NCI-H446 (cell line): ENCODE measurements at regions not wholly inside any gene's neighbourhood (a gene's known extent, or its start where the extent isn't known, plus 50 kb on each side); places are given as distances from the start of the nearest gene placed in this dataset.
"Not testable (repeated sequence)": the region's sequence is repeated elsewhere in the genome, so short reads cannot be mapped to it uniquely, and the experiment has no call there.

Source experiments
- DNase-seq, 2 experiments: peaks; one replicate each; lab custom pipeline; 2025; lab: John Stamatoyannopoulos, UW

DNA sequence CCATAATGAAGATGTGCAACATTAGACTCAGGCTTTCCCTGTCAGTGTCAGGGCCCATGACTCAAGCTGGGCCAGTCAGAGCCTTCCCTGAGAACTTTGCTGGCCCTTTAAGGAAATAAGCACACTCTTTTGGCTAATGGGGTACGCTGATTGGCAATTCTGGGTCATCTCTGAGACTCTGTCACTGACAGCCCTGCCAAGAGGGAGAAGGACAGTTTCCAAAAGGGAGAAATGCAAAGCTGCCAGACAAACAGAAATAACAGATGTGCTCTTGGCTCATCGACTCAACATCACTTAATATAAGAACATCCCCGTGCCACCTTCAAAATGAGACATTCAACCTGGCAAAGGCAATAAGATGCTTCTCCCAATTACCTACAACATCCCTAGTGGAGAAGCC, 491.9 kb upstream of the PROK2 start:
- DNase-seq: no peak

DNA sequence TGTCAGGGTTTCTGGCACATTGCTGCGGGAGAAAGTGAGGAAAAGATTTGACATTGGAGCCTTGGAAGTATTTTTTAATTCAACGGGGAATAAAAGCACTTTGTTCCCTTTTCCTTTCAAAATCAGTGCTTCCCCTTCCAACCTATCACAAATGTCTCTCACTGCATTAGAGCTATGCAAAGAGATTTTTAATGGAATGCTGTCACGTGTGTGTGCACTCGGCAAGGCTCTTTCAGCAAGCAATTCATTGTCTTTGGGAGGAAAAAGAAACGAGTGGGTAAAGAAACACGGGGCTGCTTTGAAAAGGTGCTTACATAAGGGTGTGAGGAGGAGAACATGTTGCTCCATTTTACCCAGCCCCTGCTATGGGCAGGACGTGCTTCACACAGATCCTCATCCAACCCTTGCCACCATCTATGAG, 490.4 kb upstream of the PROK2 start:
- DNase-seq: no peak

DNA sequence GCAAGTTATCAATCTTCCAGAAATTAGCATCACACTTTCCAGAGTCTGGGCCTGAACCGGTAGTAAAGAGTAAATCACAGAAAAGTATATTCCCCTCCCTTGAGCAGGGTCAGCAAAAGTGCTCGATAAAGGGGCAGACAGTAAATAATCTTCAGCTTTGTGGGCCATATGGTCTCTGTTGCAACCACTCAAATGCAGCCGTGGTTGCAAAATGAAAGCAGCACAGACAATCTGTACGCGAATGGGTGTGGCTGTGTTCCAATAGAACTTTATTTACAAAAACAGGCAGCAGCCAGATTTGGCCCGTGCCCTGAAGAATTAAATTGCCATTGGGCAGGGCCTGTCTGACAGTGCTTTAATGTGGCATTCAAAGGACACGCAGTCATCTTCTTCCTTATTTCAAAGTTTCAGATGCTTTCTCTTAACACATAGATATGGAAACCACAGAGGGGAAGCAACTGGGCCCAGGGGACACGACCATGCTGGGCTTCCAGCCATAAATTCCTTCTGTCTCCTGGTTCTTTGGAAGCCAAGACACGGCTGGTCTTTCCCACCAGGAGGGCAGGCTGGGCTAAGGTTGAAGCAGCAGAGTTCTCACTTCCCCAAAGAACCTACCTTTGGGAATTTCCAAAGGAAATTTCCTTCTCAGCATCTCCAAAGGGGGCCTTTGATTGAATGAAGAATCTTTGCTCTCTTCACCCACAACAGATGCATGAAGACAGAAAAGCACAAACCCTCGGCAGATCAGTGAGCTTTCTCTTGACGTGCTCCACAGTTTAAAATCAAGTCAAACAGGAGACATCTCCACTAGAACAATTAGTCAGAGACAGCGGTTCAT, 489.8 kb upstream of the PROK2 start:
- peak; percentile 25 to 80 for DNase-seq

DNA sequence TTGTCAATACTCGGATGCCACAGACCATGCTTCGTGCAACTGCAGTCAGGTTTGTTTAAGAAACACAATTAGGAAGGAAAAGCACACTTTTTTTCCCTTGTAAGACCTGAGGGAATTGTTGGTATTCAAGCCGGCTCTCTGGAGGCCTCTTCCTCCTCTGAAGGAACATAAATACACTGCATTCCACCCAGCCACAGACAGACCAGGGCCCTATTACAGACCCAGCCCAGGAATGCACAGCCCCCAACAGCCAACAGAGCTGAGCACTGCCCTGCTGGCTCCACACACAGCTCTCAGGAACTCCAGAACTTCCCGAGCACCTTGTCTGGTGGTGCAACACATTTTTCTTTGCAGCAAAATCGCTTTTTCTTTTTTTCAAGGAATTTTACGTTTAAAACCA, 488.7 kb upstream of the PROK2 start:
- no peak for DNase-seq

DNA sequence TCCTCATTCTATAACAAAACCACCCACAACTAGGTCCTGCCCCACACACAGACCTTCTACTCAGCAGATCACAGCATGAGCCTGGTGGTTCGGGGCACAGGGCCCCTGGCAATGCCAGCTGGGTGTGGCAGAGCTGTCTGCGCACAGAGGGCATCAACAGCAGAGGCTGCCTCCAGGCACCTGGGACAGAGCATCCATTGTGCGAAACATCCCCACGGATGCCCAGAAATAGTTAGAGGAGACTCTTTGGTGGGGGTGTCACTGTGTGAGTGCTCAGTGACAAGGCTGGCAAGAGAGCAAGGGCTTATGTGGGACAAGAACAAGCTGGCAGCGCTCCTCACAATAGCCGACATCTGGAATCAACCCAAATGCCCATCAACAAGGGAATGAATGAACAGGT, 487.4 kb upstream of the PROK2 start:
- no peak for DNase-seq

DNA sequence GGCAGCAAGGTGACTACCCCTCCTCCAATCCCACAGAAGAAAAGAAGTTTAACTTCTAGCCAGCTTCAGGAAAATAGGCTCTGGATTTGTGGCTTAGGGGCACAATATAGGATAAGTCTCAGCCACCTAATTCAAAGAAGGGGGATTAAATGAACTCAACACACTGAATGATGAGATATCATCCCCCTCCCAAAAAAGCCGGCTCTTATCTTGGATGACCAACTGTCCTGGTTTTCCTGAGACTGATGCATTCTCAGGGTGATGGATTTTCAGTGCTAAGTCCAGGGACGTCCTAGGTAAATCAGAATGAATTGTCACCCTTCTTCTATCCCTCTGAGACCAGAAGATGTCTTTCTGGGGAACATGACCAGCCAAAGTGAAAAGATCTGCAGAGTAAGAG, 487.0 kb upstream of the PROK2 start:
- no peak for DNase-seq

DNA sequence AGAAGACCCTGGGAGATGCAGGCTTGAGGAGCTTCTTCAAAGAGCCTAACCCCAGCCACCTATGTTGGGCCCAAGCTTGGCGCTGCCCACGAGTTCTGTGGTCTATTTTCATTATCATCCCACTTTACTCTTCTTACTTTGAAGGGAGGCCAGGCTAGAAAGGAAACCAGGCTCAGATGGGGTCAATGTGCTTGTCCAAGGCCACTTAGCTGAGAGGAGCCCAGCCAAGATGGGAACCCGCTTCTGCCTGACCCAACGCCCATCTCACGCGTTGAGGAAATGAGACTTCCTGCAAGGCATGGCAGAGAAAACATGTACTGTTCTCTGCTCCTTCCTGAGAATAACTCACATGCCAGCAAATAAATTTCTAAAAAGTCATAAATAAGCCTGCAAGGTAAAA, 486.3 kb upstream of the PROK2 start:
- DNase-seq: no peak

DNA sequence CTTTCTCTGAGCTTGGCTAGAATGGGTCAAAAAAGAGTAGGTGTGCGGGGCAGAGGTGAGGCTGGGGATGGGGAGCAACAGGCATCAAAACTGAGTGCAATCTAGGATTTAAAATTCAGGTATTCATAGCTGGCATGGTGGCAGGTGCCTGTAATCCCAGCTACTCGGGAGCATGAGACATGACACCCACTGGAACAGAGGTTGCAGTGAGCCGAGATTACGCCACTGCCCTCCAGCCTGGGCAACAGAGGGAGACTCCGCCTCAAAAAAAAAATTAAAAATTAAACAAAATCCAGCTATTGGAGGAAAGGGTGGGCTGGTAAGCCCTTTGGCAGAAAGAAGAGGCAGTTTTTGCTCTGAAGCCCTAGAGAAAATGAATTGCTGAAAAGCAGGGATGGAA, 485.8 kb upstream of the PROK2 start:
- no peak for DNase-seq

DNA sequence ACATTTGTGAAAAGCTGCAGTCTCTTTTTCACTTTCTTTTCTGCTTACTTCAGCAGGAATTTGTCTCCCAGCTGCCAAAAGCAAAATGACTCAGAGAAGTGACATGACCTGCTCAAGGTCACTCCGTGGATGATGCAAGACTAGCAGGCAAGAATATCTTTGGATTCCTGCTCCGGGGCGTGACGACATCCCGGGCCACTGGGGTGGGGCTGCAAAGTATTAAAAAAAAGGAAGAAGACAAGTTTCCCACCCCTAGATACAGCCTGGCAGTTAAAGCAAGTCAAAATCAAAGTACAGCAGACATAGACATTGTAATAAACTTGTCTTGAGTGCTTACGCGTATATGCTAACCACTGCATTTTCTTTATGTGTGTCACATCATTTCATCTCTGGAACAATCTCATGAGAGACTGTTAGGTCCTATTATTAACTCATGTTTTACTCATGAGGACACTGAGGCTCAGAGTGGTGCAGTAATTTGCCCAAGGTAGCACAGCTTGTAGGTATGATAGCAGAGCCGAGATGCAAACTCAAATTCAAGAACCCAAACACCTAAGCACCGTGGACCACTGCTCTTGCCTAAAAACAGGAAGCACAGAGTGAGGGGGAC, 485.2 kb upstream of the PROK2 start:
- no peak for DNase-seq

DNA sequence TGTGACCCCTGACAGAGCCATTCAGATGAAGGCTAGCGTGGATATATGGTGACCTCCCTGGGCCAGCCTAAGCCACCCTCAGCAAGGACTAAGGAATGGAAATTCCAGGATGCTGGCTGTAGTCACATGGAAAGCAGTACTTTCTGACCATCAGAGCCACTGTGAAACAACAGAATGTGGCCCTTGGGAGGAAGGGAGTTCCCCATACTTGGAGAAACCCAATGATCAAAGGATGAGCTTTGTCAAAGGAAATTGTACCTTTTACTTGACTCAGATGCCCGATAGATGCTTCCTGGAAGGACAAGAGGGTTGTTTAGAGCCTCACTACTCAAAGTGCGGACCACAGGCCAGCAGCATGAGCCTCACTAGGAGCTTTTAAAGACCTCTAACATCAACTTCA, 484.5 kb upstream of the PROK2 start:
- DNase-seq: no peak

DNA sequence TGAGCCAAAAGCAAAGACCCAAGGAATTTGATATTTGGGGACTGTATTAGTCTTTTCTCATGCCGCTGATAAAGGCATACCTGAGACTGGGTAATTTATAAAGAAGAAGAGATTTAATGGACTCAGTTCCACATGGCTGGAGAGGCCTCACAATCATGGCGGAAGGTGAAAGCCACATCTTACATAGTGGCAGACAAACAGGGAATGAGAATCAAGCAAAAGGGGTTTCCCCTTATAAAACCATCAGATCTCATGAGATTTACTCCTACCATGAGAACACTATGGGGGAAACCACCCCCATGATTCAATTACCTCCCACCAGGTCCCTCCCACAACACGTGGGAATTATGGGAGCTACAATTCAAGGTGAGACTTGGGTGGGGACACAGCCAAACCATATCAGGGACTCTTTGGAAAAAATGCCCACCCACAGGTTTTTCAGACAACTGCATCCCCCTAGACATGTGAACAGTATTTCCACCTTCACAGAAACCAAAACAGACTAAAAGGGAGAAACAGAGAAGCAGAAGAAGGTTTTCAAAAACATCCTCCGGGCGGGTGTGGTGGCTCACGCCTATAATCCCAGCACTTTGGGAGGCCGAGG, 482.1 kb upstream of the PROK2 start:
- not testable (repeated sequence) for DNase-seq

DNA sequence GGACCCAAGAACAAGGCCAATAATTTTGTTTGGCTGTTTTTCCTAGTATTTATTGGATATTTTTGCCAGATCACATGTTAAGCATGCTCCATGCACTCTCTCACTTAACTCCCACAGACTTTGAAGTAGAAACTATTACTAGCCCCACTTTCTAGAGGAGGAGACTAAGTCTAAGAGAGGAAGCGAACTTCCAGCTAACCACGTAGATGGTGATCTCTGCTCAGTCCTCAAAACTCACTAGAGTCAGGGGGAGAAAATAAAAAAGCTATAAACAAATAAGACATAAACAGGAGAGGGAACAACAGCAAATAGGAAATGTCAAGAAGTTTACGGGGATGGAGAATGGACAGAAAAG, 481.0 kb upstream of the PROK2 start:
- no peak for DNase-seq

DNA sequence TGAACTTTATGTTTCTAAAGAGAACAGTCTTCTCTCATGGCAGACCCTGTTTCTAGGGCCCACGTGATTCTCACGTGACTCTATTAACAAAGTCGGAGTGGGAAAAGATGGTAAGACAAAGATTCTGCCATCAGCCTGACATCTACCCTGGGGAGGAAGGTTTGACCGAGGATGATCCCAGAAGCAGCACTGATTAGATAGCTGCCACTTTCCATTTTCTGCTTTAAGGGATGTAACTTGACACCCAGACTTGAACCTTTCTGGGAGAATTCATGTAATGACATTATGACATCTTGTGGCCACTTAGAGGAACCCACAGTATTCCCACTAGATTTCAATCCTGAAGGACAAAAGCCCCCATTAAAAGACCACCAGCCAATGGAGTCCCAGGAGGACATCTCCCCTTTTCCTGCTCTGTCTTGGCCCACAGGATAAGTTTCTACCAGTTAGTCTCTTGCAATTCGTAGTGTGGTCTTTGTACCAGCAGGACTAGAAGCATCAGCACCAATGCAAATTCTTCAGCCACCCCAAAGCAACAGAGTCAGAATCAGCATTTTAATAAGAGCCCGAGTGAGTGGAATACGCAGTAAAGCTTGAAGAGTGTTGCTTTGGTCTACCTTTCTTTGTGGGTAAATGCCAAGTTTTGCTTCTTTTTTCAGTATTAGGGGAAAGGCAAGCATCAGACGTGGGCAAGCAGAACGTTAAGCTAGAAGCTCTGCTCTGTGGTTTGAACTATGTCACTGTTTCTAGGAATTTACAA, 480.5 kb upstream of the PROK2 start:
- DNase-seq: no peak

DNA sequence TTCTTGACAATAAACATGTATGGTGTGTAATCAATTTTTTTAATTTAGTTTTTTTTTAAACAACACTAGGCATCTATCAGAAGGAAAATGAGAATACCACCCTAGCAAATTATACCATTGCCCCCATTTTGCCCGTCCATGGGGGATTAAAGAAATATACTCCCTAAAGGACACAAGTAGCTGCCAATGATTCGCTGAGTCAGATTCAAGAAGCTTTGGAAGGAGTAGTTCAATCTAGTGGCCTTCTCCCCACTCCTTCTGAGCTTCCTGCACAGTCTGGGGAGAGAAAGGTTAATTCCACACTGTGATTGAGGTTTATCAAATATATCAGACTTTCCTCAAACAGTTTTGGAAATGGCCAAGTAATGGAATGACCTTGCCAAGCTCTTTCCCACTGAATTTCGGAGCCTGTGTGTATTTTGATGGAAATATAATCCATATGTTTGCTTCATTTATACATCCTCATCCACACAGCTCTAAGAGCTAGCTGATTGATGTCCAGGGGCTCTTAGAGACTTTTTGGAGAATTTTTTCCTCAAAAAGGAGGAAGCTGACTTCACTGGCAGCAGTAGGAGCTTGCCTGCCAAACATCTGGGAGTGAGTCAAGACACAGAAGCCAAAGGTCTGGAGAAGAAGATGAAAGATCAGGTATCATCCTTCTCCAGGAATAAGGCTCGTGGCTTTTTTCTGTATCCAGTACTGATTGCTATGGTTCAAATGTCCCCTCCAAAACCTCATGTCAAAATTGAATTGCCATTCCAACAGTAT, 478.5 kb upstream of the PROK2 start:
- DNase-seq: no peak

DNA sequence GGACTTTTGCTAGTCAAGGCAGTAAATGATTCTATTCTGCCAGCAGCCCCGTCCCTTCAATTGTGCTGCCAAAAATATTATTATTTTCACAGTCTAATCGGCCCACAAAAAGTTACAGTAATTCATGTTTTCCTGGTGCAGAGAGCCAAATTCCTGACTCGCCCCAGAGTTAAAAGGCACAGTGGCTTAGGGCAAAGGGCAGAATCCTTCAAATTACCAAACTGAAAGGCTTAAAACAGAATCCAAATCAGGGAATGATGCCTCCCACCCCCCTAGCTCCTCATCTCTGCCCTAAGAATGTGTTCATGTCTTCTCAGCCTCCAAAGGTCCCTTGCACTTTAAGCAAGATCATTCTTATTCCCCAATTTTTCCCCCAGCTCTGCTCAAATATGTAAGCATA, 477.8 kb upstream of the PROK2 start:
- DNase-seq: no peak

DNA sequence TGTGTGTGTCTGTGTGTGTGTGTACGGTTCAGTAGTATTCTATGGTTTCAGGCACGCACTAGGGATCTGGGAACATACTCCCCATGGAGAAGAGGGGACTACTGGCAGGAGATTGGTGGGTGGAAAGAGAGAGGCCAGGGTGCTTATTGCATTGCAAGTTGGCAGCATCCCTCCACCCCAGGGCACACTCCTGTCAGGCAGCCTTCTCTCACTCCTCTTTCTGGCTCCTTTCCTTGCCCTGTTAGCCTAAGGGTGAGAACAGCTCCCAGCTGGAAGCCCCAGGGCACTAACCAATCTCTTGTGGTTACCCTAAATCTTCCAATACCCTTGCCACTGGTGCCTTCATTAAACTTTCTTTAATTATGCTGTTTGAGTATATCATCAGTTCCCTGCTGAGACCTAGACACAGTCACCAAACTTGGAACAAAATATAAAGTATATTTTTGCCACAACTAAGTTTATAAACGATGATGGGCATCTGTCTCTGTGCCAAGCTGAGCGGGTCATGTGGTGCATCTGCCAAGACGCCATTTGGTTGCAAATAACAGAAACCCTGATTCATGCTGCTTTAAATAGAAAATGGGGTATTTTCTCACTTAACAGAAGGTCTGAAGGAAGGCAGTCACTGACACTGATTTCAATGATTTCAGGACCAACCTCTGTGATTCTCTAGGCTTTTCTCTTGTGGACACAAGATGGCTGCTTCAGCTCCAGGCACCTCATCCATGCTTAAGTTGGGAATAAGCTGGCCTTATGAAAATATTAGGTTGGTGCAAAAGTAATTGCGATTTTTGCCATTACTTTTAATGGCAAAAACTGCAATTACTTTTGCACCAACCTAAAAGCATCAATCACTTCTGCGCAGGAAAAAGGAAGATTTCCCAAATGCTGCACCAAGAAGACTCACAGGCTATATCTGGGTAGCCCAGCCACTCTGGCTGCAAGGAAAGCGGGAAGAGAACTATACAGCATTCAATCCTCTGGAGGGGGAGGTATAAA, 476.9 kb upstream of the PROK2 start:
- DNase-seq: peak; percentile 46 to 73

DNA sequence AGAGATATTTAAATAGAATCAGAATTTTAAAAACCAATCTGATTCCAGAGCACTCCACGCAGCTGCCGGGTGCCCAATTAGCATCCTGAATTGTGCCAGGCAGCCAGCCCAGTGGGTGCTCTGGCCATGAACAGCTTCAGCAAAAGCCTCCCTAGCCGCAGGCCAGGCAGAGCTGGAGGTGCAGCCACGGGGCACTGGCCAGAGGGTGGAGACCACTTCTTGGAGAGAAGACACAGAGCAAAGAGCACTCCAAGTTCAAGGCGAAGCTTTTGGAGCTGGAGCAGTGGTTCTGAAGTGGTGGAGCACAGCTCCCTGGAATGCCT, 475.6 kb upstream of the PROK2 start:
- no peak for DNase-seq

DNA sequence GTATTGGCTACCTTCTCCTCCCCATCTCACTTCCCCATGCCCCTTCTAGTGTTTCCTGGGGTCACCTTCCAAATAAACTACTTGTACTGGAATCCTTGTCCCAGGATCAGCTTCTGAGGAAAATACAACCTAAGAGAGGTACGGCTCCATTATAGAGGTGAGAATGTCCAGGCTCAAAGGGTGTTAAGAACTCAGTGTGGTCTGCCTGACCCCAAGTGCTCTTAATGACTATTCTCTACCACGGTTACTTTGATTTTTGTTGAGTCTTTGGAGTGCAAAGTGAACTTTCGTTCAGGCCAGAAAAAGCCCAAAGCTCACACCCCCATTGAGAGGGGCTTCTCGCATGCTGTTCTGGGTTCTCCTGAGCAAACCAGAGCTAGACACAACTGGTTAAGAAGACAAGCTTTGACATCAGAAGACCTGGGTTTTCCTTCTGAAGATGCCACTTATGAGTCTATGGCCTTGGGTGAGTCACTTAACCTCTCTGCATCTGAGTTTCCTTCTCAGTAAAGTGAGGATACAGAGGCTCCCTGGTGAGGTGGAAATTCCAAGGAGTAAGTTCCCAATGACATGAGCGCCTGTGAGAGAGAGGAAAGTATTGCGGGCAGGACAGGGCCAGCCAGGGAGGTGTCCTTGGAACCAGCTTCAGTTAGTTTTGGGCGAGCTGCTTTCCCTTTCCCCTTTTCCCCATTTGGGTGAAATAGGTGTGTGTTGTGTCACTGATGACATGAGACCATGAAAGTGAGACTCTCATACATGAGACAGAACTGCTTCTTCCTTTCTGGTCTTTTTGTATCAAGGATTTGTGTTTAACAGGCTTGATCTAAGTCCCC, 475.0 kb upstream of the PROK2 start:
- DNase-seq: no peak

DNA sequence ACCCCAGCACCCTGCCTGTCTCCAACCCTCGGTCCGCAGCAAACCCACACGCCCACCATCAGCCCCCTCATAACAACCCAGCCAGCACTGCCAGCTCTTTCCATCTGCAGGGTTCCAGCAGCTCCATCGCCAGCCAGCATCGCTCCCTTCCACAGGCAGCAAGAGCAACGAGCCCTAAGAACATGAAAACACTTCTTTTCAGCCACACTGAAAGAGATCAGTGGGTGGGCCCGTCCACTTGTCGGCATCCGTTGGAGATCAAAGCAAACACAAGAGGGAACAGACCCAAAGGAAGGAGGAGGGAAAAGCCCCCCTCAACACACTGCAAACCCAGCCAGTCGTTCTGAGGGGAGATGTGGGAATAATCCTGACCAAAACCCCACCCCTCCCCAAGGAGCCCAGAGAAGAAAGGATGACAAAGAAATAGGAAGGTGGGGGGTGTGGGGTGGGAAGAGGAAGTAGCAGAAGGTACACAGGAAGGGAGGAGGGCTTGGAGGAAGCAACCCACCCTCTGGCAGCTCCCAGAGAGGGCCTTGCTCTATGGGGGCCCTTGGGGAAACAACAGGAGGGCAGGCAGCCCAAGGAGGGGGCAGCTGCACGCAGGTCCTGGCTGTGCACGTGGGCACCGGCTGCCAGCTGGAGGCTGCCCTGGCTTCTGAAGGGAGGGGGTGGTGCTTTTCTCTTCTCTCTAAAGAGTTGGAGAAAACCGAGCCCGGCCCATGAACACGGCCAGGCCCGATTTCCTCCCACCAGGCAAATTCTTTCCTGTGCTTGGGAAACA, 473.6 kb upstream of the PROK2 start:
- peak in 1 of 2 experiments; percentile 34 for DNase-seq
